ENCODE measurements at regions not wholly inside any gene's neighbourhood (a gene's known extent, or its start where the extent isn't known, plus 50 kb on each side); places are given as distances from the start of the nearest gene placed in this dataset.
A peak's percentile ranks its signal among the peaks of the same experiment; 100 is the strongest.

DNA sequence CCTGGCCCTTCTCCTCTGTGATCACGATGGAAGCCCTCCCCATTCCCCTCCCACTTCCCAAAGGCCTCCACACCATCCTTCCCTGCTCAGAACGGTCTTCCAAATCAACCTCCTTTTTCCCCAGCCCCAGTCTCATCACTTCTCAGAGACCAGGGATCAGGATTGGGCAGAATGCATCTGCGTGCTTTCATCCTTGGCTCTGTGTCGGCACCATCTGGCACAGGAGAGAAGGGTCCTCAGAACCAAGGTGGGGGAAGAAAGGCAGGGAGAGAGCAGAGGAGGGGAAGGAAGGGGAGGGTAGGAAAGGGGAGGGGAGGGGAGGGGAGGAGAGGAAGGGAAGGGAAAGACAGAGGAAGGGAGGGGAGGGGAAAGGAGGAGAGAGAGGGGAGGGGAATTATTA is 52.4 kb upstream of the FICD start:
- DNase-seq (ENCODE audit: low spot score) = no peak

- no peak for DNase-seq (ENCODE audit: low spot score)
These were observed 53.9 kb upstream of the FICD start for GRCh38 chr12:108461058-108461660.

GRCh38 chr12:108459149-108459548 is 55.9 kb upstream of the FICD start:
- no peak for DNase-seq (ENCODE audit: low spot score)

- no peak for DNase-seq (ENCODE audit: low spot score)
These were observed 57.2 kb upstream of the FICD start for GRCh38 chr12:108457734-108458361.

- peak; percentile 66 for DNase-seq (ENCODE audit: low spot score)
These were observed 57.9 kb upstream of the FICD start for GRCh38 chr12:108457006-108457733.

DNA sequence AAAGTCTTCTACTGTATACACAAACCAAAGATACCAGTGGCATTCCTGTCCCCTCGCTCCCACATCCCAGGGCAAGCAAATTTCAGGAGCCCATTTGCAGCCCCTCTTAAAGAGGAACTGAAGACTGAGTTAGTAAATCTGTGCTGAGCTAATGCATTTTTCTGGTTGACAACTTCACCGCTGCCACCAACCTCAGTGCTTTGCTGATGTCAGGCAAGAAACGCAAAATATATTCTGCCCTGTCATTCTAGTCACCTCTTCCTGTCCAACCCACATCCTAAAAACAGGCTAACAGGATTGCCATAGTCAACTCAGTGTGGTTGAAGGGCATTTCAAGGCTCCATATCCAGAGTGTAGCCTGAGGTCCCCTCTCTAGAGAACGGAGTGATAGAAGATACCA is 59.4 kb upstream of the FICD start:
- no peak for DNase-seq (ENCODE audit: low spot score)

- no peak for DNase-seq (ENCODE audit: low spot score)
These were observed 60.4 kb upstream of the FICD start for GRCh38 chr12:108454539-108455139.

- peak; percentile 56 for DNase-seq (ENCODE audit: low spot score)
These were observed 65.6 kb upstream of the FICD start for GRCh38 chr12:108449478-108449877.

GRCh38 chr12:108448246-108448645 is 66.8 kb upstream of the FICD start:
- DNase-seq (ENCODE audit: low spot score) = no peak

- no peak for DNase-seq (ENCODE audit: low spot score)
These were observed 67.8 kb upstream of the FICD start for GRCh38 chr12:108447168-108447832.

GRCh38 chr12:108446766-108447165 is 68.3 kb upstream of the FICD start:
- no peak for DNase-seq (ENCODE audit: low spot score)

GRCh38 chr12:108442910-108443309 is 72.2 kb upstream of the FICD start:
- DNase-seq (ENCODE audit: low spot score) = no peak

DNA sequence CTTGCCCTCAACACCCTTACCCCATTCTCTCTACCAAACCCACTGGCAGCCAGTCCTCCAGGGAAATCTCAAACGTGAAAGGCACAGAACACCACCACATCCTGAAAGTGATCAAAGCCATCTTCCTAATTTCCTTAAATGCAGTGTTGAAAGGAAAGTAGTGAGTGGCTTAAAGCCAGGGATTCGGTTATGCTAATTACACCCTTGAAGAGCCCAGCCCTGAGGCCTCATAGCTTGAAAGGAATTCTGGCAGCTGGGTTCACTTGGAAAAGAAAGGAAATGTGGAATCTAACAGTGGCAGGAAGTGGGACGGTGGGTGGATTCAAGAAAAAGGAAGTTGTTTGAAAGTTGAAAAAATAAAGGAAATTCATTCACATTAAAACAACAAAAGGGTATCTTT is 73.0 kb upstream of the FICD start:
- no peak for DNase-seq (ENCODE audit: low spot score)

- no peak for DNase-seq (ENCODE audit: low spot score)
These were observed 73.5 kb upstream of the FICD start for GRCh38 chr12:108441549-108441948.

DNA sequence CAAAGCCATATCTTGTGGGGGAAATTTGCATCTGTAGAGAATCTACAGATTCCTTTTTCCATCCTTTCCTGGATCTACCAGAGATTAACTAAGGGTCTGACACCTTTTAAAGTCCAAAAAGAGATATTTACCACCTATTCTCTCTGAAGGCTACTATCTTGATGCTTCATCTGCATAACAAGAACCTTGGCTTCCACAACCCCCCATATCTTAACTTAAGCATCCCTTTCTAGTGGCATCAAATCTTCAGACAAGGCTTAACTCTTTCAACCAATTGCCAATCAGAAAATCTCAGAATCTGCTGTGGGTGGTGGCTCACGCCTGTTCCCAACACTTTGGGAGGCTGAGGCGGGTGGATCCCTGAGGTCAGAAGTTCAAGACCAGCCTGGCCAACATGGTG is 74.3 kb upstream of the FICD start:
- DNase-seq (ENCODE audit: low spot score) = no peak

DNA sequence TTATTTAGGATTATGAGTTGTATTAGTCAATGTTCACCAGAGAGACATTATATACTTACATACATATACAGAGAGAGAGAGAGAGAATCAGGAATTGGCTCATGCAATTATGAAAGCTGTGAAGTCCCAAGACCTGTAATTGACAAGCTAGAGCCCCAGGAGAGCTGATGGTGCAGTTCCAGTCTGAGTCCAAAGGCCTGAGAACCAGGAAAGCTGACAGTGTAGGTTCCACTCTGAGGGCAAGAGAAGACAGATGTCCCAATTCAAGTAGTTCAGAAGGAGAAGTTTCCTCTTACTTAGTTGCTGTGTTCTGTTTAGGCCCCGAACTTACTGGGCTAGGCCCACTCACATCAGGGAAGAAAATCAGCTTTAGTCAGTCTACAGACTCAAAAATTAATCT is 76.4 kb upstream of the FICD start:
- no peak for DNase-seq (ENCODE audit: low spot score)

DNA sequence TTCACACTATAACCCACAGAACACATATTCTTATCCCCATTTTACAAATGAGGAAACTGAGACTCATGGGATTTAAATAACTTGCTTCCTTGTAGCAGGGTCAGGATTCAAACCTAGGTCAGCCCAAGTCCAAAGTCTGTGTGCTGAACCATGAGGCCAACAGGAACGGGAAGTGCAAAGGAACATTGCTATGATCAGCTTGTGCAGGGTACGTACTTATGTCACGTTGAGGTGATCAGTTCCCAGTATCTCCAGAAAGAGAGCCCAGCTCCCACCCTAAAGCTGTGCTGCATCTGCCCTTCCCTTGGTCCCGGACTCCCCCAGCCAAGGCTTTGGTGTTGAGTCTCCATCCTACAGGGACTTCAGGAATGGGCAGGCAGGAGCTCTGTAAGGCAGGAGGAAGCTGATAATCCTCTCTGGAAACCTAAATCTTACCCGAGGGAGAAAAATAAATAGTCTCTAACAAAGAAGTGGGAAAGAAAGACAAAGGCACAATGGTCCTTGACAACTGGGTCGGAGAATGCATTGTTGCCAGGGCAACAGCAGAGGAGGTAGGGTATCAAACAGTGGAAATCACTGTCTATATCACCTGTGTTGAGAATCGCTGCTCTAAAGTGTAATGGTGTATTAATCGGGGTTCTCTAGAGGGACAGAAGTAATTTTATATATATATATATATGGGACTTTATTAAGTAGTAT is 82.5 kb upstream of the FICD start:
- DNase-seq (ENCODE audit: low spot score) = no peak

GRCh38 chr12:108430926-108431325 is 84.2 kb upstream of the FICD start:
- DNase-seq (ENCODE audit: low spot score) = no peak

- no peak for DNase-seq (ENCODE audit: low spot score)
These were observed 84.8 kb upstream of the FICD start for GRCh38 chr12:108430245-108430644.

DNA sequence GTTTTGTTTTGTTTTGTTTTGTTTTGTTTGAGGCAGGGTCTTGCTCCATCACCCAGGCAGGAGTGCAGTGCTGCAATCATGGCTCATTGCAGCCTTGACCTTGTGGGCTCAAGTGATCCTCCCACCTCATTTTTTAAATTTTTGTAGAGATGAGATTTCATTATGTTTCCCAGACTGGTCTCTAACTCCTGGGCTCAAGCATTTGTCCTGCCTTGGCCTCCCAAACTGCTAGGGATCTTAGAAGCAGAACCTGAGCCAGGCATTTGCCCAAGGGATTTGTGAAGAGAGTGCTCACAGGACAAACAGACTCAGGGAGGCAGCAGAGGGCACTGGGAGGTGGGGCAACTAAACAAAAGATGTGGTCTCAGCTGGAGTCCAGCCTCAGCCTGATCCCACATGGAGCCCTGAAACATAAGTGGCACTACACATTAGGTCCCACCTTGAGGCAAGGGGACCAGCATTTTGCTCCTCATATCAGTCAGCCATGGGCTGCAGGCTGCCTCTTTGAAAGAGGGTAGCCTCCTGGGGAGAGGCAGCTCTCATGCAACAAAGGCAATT is 86.2 kb upstream of the CMKLR1 start:
- DNase-seq (ENCODE audit: low spot score) = no peak

- DNase-seq (ENCODE audit: low spot score) = no peak
These were observed 85.7 kb upstream of the CMKLR1 start for GRCh38 chr12:108424816-108425215.

All from SK-N-DZ (cell line).